B cell (primary cell): ENCODE measurements at regions not wholly inside any gene's neighbourhood (a gene's known extent, or its start where the extent isn't known, plus 50 kb on each side); places are given as distances from the start of the nearest gene placed in this dataset.
"Not testable (repeated sequence)": the region's sequence is repeated elsewhere in the genome, so short reads cannot be mapped to it uniquely, and the experiment has no call there.

Source experiments
- ATAC-seq: fragments of 200-7000 bp; cut with Tn5 transposase; one replicate; pipeline ENCODE4 v1.10.0; 2021; ENCODE audit warnings: low read depth, mild to moderate bottlenecking, moderate number of reproducible peaks, moderate library complexity
- CTCF ChIA-PET: fragments of 350-600 bp; sonication (Branson Sonifier 250); formaldehyde crosslinking; loops from one replicate; lab custom pipeline; 2021; ENCODE audit warnings: antibody characterized with exemption, inconsistent platforms; lab: Charles Lee
- POLR2A ChIA-PET: fragments of 350-600 bp; sonication (Branson Sonifier 250); formaldehyde crosslinking; loops from one replicate; lab custom pipeline; 2021; ENCODE audit warnings: antibody characterized with exemption; lab: Charles Lee
- DNase-seq: peaks from one replicate; pipeline ENCODE4 v3.0.0; 2013
- H2AFZ ChIP-seq: 2 replicates; pipeline ENCODE4 v1.6.1; 2012; ENCODE audit warnings: mild to moderate bottlenecking, low read depth, low read length; ENCODE audit not compliant: insufficient read depth, poor library complexity, severe bottlenecking
- H3K27ac ChIP-seq, 2 donors: 1 replicate in 1 of 2; 2 replicates in 1 of 2; pipeline ENCODE4 v1.5.1; 2012 to 2013; ENCODE audit warnings: low read length in 2 of 2, mild to moderate bottlenecking in 2 of 2, moderate library complexity in 1 of 2
- H3K27me3 ChIP-seq, 4 experiments: fragments of 200-600 bp in 1 of 4; sonication (generic) in 1 of 4; replicated peaks in 1 of 4; 1 replicate in 2 of 4; 2 replicates in 2 of 4; pipeline versions ENCODE4 v1.6.1 to v1.7.0; 2013 to 2016; ENCODE audit warnings: low read length in 3 of 4, mild to moderate bottlenecking in 2 of 4, mixed read lengths in 1 of 4, moderate library complexity in 1 of 4; ENCODE audit not compliant: insufficient read depth in 4 of 4, control insufficient read depth in 3 of 4; ENCODE audit errors: control extremely low read depth in 1 of 4
- H3K36me3 ChIP-seq, 2 experiments: replicated peaks in 1 of 2; 1 replicate in 1 of 2; 2 replicates in 1 of 2; pipeline versions ENCODE4 v1.6.1 to v1.7.1; 2013; ENCODE audit warnings: low read length in 1 of 2; ENCODE audit not compliant: insufficient read depth in 2 of 2, control insufficient read depth in 1 of 2; ENCODE audit errors: control extremely low read depth in 1 of 2, extremely low read depth in 1 of 2
- H3K4me1 ChIP-seq, 2 donors: fragments of 200-600 bp in 1 of 2; sonication (generic) in 1 of 2; 1 replicate in 1 of 2; 2 replicates in 1 of 2; pipeline versions ENCODE4 v1.5.1 to v1.6.1; 2013 to 2017; ENCODE audit warnings: low read length in 2 of 2; ENCODE audit not compliant: control insufficient read depth in 2 of 2, insufficient read depth in 2 of 2
- H3K4me2 ChIP-seq: replicated peaks from 2 replicates; pipeline ENCODE3; 2012; ENCODE audit warnings: mild to moderate bottlenecking, low read depth, low read length; ENCODE audit not compliant: poor library complexity, severe bottlenecking
- H3K4me3 ChIP-seq, 5 experiments: fragments of 200-600 bp in 1 of 5; sonication (generic) in 1 of 5; 1 replicate in 3 of 5; 2 replicates in 2 of 5; pipeline versions ENCODE4 v1.5.1 to v1.7.0; 2011 to 2016; ENCODE audit warnings: low read length in 4 of 5, mild to moderate bottlenecking in 4 of 5, low read depth in 2 of 5, control low read depth in 1 of 5, moderate library complexity in 1 of 5; ENCODE audit not compliant: insufficient read depth in 1 of 5; ENCODE audit errors: control extremely low read depth in 1 of 5, extremely low read depth in 1 of 5
- H3K79me2 ChIP-seq: fragments of 200-600 bp; sonication (generic); one replicate; pipeline ENCODE4 v1.6.0; 2016; ENCODE audit warnings: low read length; ENCODE audit not compliant: control insufficient read depth, insufficient read depth
- H3K9ac ChIP-seq: fragments of 200-600 bp; sonication (generic); 2 replicates; pipeline ENCODE4 v1.6.1; 2017; ENCODE audit warnings: mild to moderate bottlenecking, low read length, moderate library complexity
- H3K9me3 ChIP-seq, 3 donors: one replicate each; pipeline versions ENCODE4 v1.6.1 to v1.7.1; 2013; ENCODE audit warnings: low read length in 2 of 3; ENCODE audit not compliant: control insufficient read depth in 2 of 3, insufficient read depth in 1 of 3; ENCODE audit errors: control extremely low read depth in 1 of 3
- H4K20me1 ChIP-seq: 2 replicates; pipeline ENCODE4 v1.6.0; 2012; ENCODE audit warnings: mild to moderate bottlenecking, low read length; ENCODE audit not compliant: insufficient read depth, control insufficient read depth, poor library complexity, severe bottlenecking
- H3K27ac Mint-ChIP-seq: one replicate; pipeline ENCODE4 v1.8.0; 2021; ENCODE audit warnings: mixed read lengths
- H3K27me3 Mint-ChIP-seq: one replicate; pipeline ENCODE4 v1.8.0; 2021; ENCODE audit warnings: mixed read lengths
- H3K4me1 Mint-ChIP-seq: one replicate; pipeline ENCODE4 v1.8.0; 2021; ENCODE audit warnings: mixed read lengths
- H3K4me3 Mint-ChIP-seq: one replicate; pipeline ENCODE4 v1.8.0; 2021; ENCODE audit warnings: mixed read lengths
- H3K9me3 Mint-ChIP-seq: one replicate; pipeline ENCODE4 v1.8.0; 2022; ENCODE audit warnings: mixed read lengths; ENCODE audit not compliant: insufficient read depth
- CTCF ChIP-seq: fragments of 200-600 bp; IDR thresholded peaks from one replicate; pipeline ENCODE4 v1.8.0; 2022; ENCODE audit warnings: antibody characterized with exemption, mild to moderate bottlenecking
- EZH2 ChIP-seq: IDR thresholded peaks from 2 replicates; pipeline ENCODE4 v1.6.1; 2012; ENCODE audit warnings: borderline replicate concordance, low read depth, mild to moderate bottlenecking, moderate library complexity, low read length; ENCODE audit not compliant: insufficient read depth, poor library complexity, severe bottlenecking
- WGBS: methylation state at CpG from one replicate; pipeline ENCODE4 v1.1.5; 2013; ENCODE audit warnings: missing lambda C conversion rate; ENCODE audit not compliant: insufficient coverage; 5-methylcytosine and 5-hydroxymethylcytosine counted together
- intact Hi-C: fragments of 100-400 bp; cut with micrococcal nuclease; formaldehyde crosslinking; loops from one replicate; pipeline ENCODE4 v1.10.0; 2022

DNA sequence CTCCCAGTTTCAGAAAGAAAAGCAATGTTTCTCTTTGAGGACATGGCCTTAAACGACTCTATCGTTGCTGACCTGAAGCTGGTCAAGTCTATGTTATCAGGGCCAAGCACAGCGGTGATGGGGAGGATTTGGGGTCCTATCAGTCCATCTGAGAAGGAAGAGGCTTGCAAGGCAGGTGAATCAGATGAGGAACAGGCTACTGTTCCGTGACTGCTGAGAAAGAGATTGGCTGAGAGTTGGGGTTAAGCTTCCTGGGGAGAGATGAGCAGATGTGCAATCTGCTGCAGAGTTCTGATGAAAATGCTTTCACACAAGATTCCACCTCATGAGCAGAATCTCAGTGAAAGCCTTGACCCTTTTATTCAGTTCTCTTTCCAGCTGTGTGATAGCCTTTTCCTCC, 168.3 kb upstream of the STMND1 start:
- no peak for TF ChIP-seq CTCF
- no peak for TF ChIP-seq EZH2
- Histone ChIP-seq H4K20me1 (no peaks in the 10 kb centered on the region), H2AFZ (no peak overlapping the region), H3K36me3 (no peaks in the 10 kb centered on the region), H3K9ac (no peak overlapping the region), H3K4me1 (no peaks in the 10 kb centered on the region), H3K27me3 (no peaks in the 10 kb centered on the region), H3K9me3 (no peaks in the 10 kb centered on the region), H3K4me2 (no peak overlapping the region), H3K4me3 (no peak overlapping the region), H3K79me2 (no peaks in the 10 kb centered on the region), H3K27ac (no peak overlapping the region)
- H3K27ac Mint-ChIP-seq: no peak overlapping the region
- H3K4me1 Mint-ChIP-seq: no peaks in the 10 kb centered on the region
- ChIA-PET CTCF (no interaction called here), POLR2A (no interaction called here)
- ATAC-seq (no peak), DNase-seq (no peak)
- H3K4me3 Mint-ChIP-seq: no peak overlapping the region
- peaks cover 8% of the 10 kb centered on the region for H3K9me3 Mint-ChIP-seq
- peaks cover 17% of the 10 kb centered on the region for H3K27me3 Mint-ChIP-seq
- intact Hi-C loops: no loop called here
- WGBS: 82% methylated on average over 1 of the region's 4 CpGs

DNA sequence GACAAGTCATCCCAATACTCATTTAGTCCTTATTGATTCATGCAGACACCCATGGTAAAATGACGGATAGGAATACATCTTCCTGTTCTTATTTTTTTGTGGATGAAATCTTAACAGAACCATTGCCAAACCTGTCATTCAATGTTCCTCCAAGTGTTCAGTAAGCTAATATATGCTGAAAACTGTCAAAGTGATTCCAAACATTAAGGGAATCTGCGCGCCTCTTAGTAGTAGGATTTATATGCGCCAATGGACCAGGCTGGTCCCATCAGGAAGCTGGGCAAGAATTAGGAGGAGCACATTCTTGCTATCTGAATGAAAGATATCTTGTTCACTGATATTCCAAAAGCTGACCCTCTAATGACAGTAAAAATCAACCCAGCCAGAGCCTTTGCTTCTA, 168.9 kb upstream of the STMND1 start:
- Histone ChIP-seq H3K4me2 (no peak overlapping the region), H2AFZ (no peak overlapping the region), H3K4me3 (no peak overlapping the region), H3K79me2 (no peaks in the 10 kb centered on the region), H3K9ac (no peak overlapping the region), H3K9me3 (no peaks in the 10 kb centered on the region), H3K36me3 (no peaks in the 10 kb centered on the region), H3K27ac (no peak overlapping the region), H3K27me3 (no peaks in the 10 kb centered on the region), H3K4me1 (no peaks in the 10 kb centered on the region), H4K20me1 (no peaks in the 10 kb centered on the region)
- no peaks in the 10 kb centered on the region for H3K4me1 Mint-ChIP-seq
- ATAC-seq (no peak), DNase-seq (no peak)
- no peak overlapping the region for H3K4me3 Mint-ChIP-seq
- WGBS: no CpG with 5 or more reads among the region's 4 CpGs
- TF ChIP-seq EZH2: no peak
- TF ChIP-seq CTCF: no peak
- CTCF ChIA-PET: no interaction called here
- intact Hi-C loops: no loop called here
- no peak overlapping the region for H3K27ac Mint-ChIP-seq
- POLR2A ChIA-PET: no interaction called here
- H3K9me3 Mint-ChIP-seq: peaks cover 8% of the 10 kb centered on the region
- H3K27me3 Mint-ChIP-seq: peaks cover 17% of the 10 kb centered on the region

- CTCF ChIA-PET, H3K27ac Mint-ChIP-seq, H3K9ac ChIP-seq, H2AFZ ChIP-seq, H3K79me2 ChIP-seq, DNase-seq, intact Hi-C loops, H3K4me1 ChIP-seq, H3K27me3 ChIP-seq, H3K4me3 Mint-ChIP-seq, ATAC-seq, H3K9me3 ChIP-seq, H4K20me1 ChIP-seq, H3K4me3 ChIP-seq, H3K4me2 ChIP-seq, H3K36me3 ChIP-seq, POLR2A ChIA-PET, H3K4me1 Mint-ChIP-seq, H3K9me3 Mint-ChIP-seq, H3K27ac ChIP-seq: not testable (repeated sequence)
- H3K27me3 Mint-ChIP-seq: peaks cover 17% of the 10 kb centered on the region
Observed at GRCh38 chr6:16931079-16931478, 169.8 kb upstream of the ATXN1 start.
